RWPE2 (cell line): ENCODE measurements at regions not wholly inside any gene's neighbourhood (a gene's known extent, or its start where the extent isn't known, plus 50 kb on each side); places are given as distances from the start of the nearest gene placed in this dataset.

ENCODE experiments used
- ATAC-seq: fragments of 200-7000 bp; cut with Tn5 transposase; 3 replicates; pipeline ENCODE4 v1.9.1; 2021; ENCODE audit warnings: low read depth
- DNase-seq: peaks from one replicate; pipeline ENCODE4 v3.0.0-alpha.2; 2020; ENCODE audit warnings: low spot score
- H3K27ac ChIP-seq: fragments of 450-650 bp; 2 replicates; pipeline ENCODE4 v1.5.1; 2017; ENCODE audit warnings: mild to moderate bottlenecking; ENCODE audit not compliant: poor library complexity, severe bottlenecking
- H3K27me3 ChIP-seq: fragments of 250-450 bp; sonication (Bioruptor Pico); 2 replicates; pipeline ENCODE4 v1.5.1; 2021; ENCODE audit warnings: mild to moderate bottlenecking, moderate library complexity; ENCODE audit not compliant: insufficient read depth, poor library complexity, severe bottlenecking
- H3K36me3 ChIP-seq: fragments of 250-450 bp; sonication (Bioruptor Pico); 2 replicates; pipeline ENCODE4 v1.5.1; 2020; ENCODE audit warnings: low read depth, mild to moderate bottlenecking, moderate library complexity
- H3K4me1 ChIP-seq: fragments of 250-450 bp; sonication (Bioruptor Pico); 2 replicates; pipeline ENCODE4 v1.5.1; 2021; ENCODE audit warnings: mild to moderate bottlenecking, moderate library complexity; ENCODE audit not compliant: insufficient read depth, poor library complexity, severe bottlenecking
- H3K4me3 ChIP-seq: fragments of 250-450 bp; sonication (Bioruptor Pico); 2 replicates; pipeline ENCODE4 v1.5.1; 2021; ENCODE audit warnings: mild to moderate bottlenecking, moderate library complexity; ENCODE audit not compliant: severe bottlenecking
- H3K9me3 ChIP-seq: fragments of 250-450 bp; sonication (Bioruptor Pico); 2 replicates; pipeline ENCODE4 v1.5.1; 2021; ENCODE audit warnings: mild to moderate bottlenecking, moderate library complexity; ENCODE audit not compliant: severe bottlenecking
- TF ChIP-seq, protein P1 (sequence below): fragments of 450-650 bp; IDR thresholded peaks from one replicate; pipeline ENCODE4 v1.5.1; 2017; ENCODE audit warnings: mild to moderate bottlenecking, moderate library complexity; ENCODE audit not compliant: poor library complexity, severe bottlenecking

DNA sequence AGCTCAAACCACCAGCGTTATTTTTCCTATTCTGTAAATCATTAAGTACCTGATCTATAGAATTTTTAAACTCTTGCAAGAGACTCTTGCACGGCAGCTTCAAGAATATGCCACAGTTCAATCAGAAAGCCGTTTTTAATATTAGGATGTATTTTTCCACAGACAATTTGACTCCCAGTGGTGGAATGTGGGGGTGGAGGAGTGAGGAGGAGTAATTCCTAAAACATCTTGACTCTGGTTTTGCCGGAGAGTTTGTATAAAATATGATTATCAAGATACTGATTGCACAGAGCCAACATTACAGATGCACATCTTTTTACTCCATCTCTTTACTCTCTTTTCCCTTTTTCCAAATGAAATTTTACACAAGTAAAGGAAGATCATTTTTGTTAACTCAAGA lies 288.3 kb downstream of the ENC1 start:
- no peaks in the 10 kb centered on the region for H3K9me3 ChIP-seq
- H3K4me1 ChIP-seq = peaks cover 5% of the 10 kb centered on the region
- H3K4me3 ChIP-seq = no peak overlapping the region
- no peak for ATAC-seq
- H3K27me3 ChIP-seq = no peaks in the 10 kb centered on the region
- no peak for DNase-seq
- H3K27ac ChIP-seq = no peak overlapping the region
- no peaks in the 10 kb centered on the region for H3K36me3 ChIP-seq
- TF ChIP-seq, protein P1, sequence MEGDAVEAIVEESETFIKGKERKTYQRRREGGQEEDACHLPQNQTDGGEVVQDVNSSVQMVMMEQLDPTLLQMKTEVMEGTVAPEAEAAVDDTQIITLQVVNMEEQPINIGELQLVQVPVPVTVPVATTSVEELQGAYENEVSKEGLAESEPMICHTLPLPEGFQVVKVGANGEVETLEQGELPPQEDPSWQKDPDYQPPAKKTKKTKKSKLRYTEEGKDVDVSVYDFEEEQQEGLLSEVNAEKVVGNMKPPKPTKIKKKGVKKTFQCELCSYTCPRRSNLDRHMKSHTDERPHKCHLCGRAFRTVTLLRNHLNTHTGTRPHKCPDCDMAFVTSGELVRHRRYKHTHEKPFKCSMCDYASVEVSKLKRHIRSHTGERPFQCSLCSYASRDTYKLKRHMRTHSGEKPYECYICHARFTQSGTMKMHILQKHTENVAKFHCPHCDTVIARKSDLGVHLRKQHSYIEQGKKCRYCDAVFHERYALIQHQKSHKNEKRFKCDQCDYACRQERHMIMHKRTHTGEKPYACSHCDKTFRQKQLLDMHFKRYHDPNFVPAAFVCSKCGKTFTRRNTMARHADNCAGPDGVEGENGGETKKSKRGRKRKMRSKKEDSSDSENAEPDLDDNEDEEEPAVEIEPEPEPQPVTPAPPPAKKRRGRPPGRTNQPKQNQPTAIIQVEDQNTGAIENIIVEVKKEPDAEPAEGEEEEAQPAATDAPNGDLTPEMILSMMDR = no peak

DNA sequence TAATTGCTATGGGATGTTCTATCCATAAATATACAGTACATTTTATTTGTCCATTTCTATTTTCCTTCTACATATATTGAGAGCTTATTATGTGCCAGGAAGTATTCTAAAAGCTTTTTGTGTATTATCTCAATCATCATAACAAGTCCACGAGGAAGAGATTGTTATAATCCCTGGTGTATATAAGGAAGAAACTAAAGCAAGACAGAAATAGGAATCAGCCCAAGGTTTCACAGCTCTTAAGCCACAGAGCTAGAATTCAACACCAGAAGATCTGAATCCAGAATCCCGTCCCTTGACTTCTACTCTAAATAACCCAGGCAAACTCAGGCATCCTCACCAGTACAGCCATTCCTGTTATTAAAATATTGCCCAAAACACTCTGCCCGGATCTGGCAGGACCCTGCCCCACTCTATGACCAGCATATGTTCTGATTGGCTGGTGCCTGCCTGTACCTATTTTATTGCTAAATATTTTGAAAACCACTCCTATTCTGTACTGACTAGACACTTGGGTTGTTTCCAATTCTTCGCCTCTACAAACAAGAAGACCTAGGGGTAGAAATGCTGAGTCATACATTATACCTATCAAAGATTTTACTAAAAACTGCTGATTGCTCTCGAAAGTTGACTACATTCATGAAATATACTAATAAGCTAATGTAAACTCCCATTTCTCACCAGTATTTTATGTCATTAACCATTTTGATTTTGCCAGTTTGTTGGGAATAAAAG lies 297.4 kb downstream of the ENC1 start:
- no peak overlapping the region for H3K4me3 ChIP-seq
- H3K36me3 ChIP-seq = no peaks in the 10 kb centered on the region
- H3K27ac ChIP-seq = peak overlapping the region; percentile 11
- peaks cover 12% of the 10 kb centered on the region for H3K4me1 ChIP-seq
- TF ChIP-seq, protein P1 = no peak
- no peaks in the 10 kb centered on the region for H3K27me3 ChIP-seq
- DNase-seq (no peak), ATAC-seq (peak; percentile 83)
- no peaks in the 10 kb centered on the region for H3K9me3 ChIP-seq

DNA sequence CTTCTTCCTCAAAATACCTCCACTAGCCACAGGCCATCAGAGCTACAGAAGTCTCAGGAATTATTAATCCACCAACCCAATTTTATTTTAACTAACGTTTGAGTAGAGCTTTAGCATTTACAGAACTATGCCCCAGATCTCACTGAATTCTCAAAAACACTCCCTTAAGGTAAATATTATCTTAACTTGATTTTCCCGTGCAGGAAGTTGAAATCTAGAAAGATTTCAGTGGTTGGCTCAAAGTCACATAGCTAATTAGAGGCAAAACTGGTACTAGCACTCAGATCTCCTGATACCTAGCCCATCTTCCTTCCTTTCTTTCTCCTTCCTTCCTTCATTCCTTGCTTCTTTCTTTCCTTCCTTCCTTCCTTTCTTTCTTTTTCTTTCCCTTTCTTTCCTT lies 298.3 kb downstream of the ENC1 start:
- Histone ChIP-seq H3K27me3 (no peaks in the 10 kb centered on the region), H3K4me1 (peaks cover 12% of the 10 kb centered on the region), H3K4me3 (no peak overlapping the region), H3K27ac (no peak overlapping the region), H3K9me3 (no peaks in the 10 kb centered on the region), H3K36me3 (no peaks in the 10 kb centered on the region)
- ATAC-seq = no peak
- DNase-seq = no peak
- TF ChIP-seq, protein P1 = no peak

DNA sequence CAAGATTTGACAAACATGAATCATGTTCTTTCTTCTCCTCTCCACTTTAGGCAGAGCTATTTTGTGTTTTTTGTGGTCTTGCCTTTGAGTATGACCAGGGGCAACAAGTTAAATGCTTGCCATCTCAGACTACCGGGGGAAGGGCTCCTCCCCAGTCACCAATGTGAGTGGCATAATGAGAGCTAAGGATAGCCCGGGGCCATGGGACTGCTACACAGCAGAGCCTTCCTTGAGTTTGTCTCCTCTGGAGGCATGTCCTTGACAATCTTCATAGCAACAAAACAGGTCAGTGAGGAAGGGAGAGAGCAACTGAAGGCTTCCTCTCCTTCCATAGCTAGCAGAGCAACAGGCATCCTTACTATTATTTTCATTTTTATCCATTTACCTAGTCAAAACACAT lies 299.3 kb downstream of the ENC1 start:
- TF ChIP-seq, protein P1 = no peak
- no peaks in the 10 kb centered on the region for H3K27me3 ChIP-seq
- H3K9me3 ChIP-seq = no peaks in the 10 kb centered on the region
- no peak for DNase-seq
- peaks cover 12% of the 10 kb centered on the region for H3K4me1 ChIP-seq
- no peak overlapping the region for H3K27ac ChIP-seq
- H3K36me3 ChIP-seq = no peaks in the 10 kb centered on the region
- no peak overlapping the region for H3K4me3 ChIP-seq
- ATAC-seq = no peak

DNA sequence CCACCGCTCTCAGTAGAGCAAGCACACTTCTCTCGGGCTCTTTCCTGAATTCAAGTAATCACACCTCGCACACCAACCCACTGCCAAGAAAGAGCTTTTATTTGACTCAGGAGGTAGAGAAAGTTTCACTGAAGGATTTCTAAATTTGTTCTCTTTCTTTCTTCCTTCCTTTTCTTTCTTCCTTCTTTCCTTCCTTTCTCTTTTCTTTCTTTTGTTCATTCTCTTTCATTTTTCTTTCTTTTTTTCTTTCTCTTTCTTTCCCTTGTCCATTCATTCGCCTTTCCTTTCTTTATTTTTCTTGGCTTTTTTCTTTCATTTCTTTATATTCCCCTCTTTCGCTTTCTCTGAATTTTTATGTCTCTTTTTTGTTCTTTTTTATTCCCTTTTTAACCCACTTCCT lies 300.1 kb downstream of the ENC1 start:
- TF ChIP-seq, protein P1 = no peak

More for the DNA sequence above, 300.1 kb downstream of the ENC1 start:
- DNase-seq (no peak), ATAC-seq (no peak)
- Histone ChIP-seq H3K27ac (no peak overlapping the region), H3K27me3 (no peaks in the 10 kb centered on the region), H3K9me3 (no peaks in the 10 kb centered on the region), H3K4me1 (peaks cover 12% of the 10 kb centered on the region), H3K4me3 (no peak overlapping the region), H3K36me3 (no peaks in the 10 kb centered on the region)
